GM18861 (cell line): ENCODE measurements at regions not wholly inside any gene's neighbourhood (a gene's known extent, or its start where the extent isn't known, plus 50 kb on each side); places are given as distances from the start of the nearest gene placed in this dataset.
"Not testable (repeated sequence)": the region's sequence is repeated elsewhere in the genome, so short reads cannot be mapped to it uniquely, and the experiment has no call there.

Experiments
- ATAC-seq: cut with Tn5 transposase; IDR thresholded peaks from one replicate; pipeline ENCODE4 v1.9.1; 2021; ENCODE audit not compliant: unreplicated experiment

DNA sequence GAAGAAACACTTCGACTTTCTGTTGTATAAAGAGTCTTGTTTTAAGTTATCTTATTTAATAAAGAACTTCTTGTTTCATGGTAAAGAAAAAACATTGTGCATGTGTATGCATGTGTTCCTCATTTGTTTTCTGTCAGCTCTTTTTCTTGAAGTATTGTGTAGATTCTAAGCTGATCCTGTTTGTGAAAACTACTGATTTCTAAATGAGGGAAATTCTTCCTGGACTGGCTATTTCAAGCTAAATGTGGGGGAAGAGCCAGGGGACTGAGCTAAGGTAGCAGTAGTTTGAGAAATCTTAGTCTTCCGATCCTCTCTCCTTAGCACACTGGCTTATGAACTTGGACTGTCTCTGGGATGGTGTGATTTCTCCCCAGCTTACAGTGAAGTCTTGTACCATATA, 56.4 kb upstream of the RBMS1 start:
- no peak for ATAC-seq

DNA sequence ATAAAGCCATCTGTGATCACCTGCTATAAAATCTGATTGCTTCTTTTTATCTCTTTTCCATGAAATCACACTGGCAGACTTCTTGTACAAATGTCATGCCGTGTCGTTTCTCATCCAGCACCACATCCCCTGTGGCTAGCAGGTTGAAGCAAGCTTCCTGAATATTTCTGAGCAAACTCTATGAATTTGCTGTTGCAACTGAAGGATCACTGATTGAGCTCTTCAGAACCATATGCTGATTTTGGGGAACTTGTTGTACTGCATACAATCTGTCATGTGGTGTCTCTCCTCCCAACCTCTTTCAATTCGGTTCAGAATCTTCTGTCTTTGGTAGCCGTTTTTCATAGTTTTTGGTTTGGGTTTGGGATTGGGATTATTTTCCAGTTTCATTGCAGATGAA, 57.7 kb upstream of the RBMS1 start:
- ATAC-seq = no peak

DNA sequence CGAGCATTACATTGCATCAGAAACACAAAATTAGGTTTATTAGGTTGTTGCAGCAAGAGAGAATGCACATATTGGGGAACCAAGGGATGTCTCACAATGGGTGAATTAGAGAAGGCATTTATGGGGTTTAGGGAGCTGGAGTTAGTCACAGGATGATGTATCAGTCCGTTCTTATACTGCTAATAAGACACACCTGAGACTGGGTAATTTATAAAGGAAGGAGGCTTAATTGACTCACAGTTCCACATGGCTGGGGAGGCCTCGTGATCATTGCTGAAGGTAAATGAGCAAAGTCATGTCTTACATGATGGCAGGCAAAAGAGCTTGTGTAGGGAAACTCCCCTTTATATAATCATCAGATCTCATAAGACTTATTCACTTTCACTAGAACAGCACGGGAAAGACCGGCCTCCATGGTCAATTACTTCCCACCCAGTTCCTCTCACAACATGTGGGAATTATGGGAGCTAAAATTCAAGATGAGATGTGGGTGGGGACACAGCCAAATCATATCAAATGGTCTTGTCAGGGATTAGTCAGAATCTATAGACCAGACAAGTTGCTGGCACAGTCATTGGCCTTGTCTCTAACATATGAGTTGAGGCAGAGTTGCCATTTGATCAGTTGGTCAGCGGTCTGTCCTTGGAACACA, 61.9 kb upstream of the RBMS1 start:
- no peak for ATAC-seq

DNA sequence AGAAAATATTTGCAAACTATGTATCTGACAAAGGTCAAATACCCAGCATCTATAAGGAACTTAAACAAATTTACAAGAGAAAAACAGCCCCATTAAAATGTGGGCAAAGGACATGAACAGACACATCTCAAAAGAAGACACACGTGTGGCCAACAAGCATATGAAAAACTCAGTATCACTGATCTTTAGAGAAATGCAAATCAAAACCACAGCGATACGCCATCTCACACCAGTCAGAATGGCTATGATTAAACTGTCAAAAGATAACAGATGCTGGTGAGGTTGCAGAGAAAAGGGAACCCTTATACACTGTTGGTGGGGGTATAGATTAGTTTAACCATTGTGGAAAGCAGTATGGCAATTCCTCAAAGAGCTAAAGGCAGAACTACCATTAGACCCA, 64.3 kb upstream of the RBMS1 start:
- no peak for ATAC-seq

DNA sequence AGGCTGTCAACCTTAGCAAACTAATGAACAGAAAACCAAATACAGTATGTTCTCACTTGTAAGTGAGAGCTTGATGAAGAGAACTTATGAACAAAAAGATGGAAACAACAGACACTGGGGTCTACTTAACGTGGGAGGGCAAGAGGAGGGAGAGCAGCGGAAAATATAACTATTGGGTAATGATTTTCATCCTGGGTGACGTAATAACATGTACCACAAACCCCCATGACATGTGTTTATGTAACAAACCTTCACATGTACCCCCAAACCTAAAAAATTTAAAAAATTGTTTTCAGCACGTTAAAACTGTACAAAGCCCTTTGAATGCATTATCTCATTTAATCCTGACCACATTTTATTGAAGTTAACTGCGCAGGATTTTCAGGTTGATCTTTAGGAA, 64.9 kb upstream of the RBMS1 start:
- ATAC-seq = no peak

DNA sequence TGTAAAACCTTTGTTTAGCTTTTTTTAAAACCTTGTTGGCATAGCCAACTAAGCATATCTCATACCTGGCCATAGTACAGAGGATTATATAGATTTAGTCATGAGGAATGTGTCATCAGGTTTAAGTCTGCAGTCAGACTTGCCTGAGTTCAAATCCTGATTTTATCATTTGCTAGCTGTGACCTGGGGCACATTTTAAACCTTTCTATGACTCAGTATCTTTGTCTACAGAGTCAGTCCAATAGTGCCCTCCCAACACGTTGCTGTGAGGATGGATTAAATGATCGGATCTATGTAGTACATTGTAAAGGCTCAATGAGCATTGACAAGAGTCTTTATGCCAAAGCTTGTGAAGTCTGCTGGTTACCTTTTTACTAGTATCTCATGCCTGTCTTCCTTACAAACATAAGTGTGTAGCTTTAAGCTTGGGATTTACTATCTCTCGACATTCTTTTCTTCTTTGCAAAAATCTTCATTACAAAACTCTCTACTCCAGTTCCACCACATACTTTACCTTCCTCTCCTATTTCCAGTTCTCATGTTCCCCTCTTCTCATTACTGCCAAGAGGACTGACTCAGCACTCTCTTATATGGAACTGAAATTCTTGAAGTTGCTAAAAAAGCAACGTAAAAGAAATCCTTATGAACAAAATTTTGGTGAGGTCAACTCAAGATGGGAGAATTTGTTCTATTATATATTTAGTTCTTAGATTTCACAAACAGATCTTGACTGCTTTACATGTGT, 68.1 kb upstream of the RBMS1 start:
- ATAC-seq = no peak

DNA sequence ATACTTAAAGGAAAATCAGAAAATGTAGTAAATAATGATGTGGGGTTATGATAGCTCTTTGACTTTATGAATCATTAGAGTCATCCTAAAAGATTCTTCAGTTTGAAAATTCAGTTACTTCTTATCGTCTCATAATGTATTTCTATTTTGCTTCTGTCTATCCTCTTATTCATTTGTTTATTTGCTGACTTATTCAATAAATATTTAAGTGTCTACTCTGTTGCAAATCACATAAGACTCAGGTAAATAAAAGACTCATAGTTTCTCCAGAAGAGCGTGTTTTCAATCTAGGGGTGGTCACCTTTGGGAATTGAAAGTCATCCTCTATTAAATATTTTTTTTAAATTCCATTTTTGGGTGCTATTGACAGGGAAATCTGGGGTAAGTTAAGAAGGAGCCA, 69.1 kb upstream of the RBMS1 start:
- ATAC-seq = no peak

DNA sequence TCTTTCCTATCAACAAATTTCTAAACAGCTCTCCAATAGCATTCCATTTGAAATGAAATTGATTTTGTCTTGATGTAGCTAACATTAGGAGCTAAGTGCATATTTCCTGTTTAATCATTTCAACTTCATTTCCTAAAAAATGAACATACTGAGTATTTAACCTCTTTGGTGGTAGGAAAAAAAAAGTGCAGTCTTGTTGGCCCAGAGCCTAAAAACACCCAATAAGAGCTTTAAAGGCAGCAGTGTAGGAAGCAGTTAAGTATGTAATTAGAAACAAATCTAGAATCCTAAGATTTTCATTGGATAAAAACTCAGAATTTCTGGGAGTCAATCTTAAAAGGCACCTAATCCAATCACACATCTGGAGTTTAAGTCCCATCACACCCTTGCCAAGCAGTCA, 71.0 kb upstream of the RBMS1 start:
- ATAC-seq = no peak

DNA sequence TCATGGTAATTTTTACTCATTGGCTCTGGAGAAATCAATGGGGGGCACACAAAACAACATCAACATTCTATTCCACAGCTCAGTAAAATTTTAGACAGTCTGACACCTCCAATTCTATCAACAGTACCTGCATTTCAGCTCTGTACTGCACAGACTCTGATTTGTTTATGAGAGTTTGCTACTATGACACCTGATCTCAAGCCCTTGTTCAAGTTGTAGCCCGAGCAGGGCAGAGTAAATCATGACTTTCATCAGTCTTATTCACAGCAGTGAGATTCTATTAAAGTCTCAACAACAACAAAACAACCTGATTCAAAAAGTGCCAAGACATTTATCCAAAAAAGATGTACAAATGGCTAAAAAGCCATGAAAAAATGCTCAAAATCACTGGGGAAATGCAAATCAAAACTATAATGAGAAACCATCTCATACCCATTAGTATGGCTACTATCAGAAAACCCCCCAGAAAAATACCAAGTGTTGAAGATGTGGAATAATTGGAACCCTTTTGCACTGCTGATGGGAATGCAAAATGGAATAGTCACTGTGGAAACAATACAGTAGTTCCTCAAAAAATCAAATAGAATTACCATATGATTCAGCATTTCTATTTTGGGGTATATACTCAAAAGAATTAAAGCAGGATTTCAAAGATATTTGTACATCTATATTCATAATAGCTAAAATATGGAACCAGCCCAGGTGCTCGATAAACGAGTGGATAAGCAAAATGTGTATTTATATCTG, 71.7 kb upstream of the RBMS1 start:
- no peak for ATAC-seq

DNA sequence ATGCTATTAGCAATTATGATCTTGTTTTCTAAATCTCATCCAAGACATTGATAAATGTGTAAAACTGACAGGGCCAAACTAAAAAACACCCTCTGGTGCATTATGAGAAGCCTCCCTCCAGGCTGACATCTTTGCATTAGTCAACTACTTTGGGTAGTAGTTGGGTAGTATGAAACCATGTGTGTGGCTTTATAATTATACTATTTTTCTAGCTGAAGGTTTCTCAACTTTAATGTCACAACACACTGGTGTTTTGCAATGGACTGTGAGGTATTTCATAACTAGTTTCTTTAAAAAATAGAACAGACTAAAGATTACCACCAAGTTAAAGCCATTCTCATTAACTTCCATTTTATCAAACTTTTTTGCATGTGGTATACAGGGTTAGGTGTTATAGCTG, 73.1 kb upstream of the RBMS1 start:
- ATAC-seq = no peak

DNA sequence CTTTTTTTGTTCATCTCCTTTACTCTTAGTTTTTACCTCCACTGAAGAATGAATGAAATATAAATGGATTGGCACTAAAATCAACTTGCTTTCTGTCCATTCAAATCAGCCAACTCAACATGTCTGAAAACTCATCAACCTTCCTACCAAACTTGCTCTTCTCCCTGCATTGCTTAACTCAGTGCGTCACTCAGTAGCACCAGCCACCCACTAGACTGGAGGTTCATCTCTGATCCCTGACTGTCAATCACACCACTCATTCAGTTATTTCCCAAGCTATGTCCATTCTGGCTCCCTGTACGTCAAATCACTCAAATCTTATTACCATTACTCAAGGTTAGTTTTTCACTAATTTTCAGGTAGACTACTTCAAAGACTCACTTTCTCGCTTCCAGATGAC, 75.2 kb upstream of the RBMS1 start:
- ATAC-seq = no peak

DNA sequence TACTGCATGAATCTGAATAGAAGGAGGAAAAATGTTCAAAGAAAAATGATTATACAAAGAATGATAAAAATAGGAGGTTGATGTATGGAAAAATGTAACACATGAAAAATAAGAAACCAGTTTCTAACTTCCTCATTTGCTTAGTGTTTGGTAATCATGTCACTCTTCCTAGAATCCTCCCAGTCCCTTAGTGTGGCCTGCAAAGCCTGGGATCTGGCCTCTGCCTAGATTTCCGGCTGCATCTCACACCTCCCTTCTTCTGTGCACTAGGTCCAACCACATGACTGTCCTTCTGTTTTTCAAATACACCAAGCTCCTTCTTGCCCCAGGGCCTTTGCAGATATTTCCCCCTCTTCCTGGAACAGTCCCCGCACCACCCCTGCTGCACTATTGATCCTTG, 76.8 kb upstream of the RBMS1 start:
- no peak for ATAC-seq

DNA sequence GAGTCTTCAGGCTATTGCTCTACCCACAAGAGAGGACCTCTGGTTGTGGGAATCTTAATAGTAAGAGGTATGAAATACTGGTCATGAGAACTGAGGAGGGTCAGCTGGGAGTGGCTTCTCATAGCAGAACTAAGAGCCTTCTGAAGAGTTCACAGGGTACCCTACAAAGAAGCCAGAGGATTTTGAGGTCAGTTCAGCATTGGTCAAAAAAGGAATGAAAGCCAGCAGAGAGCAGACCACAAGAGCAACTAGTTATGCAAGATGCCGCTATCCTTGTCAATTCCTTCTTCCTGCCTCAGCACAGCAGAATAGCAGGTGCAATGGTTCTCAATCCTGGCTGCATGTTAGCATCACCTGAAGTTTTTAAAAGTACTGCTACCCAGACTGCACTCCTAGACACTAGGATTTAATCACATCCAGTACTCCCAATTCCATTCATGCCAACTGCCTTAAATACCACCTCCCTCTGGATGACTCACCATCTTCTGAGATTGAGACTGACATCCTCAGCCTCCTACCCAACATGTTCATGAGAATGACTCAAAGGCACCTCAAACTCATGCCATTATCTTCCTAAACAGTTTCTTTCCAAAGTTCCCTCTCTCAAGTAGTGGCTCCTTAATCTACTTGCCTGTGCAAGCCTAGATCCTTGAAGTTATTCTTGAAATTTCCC, 81.0 kb upstream of the RBMS1 start:
- ATAC-seq = no peak

DNA sequence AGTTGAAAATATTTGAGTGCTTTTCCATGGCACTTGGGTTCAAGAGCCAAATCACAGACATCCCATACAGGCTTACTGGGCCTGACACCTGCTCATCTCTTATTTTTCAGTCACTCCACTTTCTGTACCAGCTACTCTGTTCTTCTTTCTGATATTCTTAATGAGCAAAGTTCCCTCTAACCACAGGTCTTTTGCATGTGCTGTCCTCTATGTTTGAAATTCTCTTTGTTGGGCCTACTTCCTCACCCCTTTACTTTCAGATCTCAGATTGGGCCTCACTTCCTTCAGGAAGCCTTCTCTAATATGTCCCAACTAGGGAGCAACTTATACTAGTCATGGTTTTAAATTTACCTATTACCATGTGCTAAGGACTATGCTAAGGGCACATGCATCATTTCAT, 81.8 kb upstream of the RBMS1 start:
- ATAC-seq = no peak

DNA sequence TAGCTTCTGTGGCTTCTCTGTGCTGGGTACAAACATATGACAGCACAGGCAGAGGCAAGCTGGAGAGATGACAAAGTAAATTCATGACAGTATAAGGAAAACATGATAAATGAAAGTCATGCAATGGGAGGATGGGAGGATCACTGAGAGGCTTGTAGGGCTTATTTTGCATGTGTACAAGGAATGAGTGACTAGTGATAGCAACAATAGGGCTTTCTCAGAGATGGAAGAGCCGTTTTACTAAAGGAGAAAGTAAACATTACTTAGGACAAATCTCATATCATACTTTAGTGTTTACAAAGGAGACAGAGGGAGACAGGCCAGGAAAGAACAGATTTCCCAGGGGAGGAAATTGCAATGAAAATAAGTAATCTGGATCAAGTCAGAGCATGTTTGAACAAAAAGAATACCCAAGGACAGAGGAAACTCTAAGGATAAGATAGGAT, 82.5 kb upstream of the RBMS1 start:
- no peak for ATAC-seq

DNA sequence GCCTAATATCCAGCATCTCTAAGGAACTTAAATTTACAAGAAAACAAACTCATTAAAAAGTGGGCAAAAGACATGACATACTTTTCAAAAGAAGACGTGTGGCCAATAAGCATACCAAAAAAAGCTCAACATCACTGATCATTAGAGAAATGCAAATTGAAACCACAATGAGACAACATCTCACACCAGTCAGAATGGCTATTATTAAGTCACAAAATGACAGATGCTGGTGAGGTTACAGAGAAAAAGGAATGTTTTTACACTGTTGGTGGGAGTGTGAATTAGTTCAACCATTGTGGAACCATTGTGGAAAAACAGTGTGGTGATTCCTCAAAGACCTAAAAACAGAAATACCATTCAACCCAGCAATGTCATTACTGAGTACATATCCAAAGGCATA, 83.5 kb upstream of the RBMS1 start:
- not testable (repeated sequence) for ATAC-seq

DNA sequence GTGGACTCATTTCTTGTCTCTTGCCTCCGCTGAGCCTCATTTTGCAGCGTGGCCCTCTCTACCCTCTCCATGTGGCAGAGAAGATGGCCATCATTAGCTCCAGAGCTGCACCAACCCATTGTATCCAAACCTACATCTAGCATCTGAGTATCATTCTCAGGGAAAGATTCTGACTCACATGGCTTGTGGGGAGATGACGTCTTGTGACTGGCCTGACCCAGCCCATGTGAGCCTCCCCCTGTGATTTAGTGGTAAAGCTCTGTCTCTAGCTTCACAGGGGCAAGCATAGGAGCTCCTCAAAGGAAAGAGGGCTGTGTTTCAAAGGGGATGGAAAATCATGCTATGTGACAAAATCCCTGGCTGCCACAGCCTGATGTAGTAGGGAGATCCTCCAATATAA, 87.4 kb upstream of the RBMS1 start:
- ATAC-seq = no peak

DNA sequence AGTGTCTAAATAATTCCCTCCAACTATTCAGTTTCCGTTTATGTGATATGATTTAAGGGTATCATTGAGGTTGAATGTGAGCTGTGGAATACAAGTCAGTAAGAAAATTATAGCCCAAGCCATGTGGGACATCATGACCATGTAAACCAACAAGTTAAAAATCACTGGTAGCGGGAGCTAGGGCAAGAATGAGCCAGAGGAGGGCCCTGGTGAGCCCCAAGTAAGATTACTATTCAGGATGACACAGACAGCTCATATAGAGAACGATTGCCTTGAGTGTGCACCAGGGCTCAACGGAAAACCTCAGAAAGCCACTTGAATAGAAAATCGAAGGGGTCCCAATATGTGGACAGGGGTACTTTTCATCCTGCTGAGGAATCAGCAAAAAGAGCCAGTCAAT, 87.8 kb upstream of the RBMS1 start:
- ATAC-seq = no peak

DNA sequence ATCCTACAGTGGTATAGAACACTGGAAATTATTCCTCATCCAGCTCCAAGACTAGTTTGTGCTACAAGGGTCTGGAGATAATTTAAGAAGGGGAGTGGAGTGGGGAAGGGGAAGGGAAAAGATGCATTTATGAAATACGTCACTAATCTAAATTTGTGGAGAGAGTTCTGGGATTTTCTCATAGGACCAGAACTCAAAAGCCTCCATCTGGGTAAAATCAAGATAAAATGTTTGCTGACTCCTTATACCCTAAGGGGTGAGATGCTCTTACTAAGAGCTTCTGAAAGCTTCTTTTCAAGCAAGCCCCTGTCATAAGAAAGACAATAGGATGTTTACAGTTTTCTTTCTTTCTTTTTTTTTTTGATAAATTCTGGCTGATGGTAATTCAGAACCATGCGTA, 88.5 kb upstream of the RBMS1 start:
- no peak for ATAC-seq

DNA sequence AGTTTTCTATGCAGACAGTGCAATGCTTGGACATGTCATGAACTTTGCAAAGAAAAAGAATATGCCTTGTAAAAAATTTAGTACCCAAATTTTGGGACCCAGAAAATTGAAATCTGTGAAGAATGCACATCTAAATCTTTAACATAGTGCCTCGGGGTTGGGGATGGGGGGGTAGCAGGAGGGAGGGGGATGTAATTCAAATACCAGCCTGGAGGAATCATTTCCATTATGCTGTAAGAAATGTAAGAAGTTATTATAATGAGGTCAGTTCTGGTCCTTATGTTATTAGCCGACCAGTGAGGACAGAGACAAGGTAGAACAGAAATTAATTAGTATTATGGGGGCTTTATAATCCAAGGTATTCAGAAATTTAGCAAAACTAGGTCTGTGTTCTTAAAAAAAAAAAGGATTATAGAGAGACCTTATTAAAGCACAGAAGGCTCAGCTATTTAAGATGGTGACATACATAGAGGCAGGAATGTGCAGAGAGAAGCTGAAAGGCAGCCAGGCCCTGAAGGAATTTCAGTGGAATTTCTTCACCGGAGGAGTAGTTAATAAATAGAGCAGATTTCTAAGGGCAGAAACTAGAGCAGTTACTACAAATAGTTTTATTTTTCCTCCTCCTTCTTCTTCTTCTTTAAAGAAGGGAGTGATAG, 89.0 kb upstream of the RBMS1 start:
- no peak for ATAC-seq

DNA sequence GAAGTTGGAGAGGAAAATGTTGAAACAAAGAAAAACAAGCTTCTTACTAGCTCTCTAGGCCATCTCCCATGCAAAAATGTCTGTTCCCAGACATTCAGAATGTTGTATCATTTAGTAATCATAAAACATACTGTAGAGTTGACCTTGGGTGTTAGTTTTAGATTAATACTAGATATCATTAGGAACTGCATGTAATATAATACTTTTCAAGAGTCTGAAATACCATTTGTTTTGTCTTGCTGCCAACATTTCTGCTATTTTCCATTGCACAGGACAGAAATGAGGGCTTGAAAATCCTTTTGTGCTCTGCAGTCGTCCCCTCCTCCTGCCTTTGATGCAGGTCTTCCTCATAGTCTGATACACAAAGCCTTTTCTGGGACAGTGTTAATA, 89.5 kb upstream of the RBMS1 start:
- no peak for ATAC-seq
